ENCODE measurements at regions not wholly inside any gene's neighbourhood (a gene's known extent, or its start where the extent isn't known, plus 50 kb on each side); places are given as distances from the start of the nearest gene placed in this dataset.

GRCh38 chr11:111095327-111095726, 150.2 kb upstream of the POU2AF2 start:
- Histone ChIP-seq H3K27ac (no peak overlapping the region), H3K4me3 (no peak overlapping the region), H3K4me1 (no peaks in the 10 kb centered on the region), H3K36me3 (no peaks in the 10 kb centered on the region), H3K27me3 (no peaks in the 10 kb centered on the region), H3K9me3 (no peaks in the 10 kb centered on the region)
- no peak for DNase-seq (ENCODE audit: low spot score in 2 of 2)
- WGBS = 90% methylated on average over 1 of the region's 1 CpG
- TF ChIP-seq POLR2AphosphoS5 (IDR thresholded peaks at IDR 0.05) = no peak
- no peak for TF ChIP-seq EP300 (IDR thresholded peaks at IDR 0.05)
- no peak for TF ChIP-seq CTCF (IDR thresholded peaks at IDR 0.05)
- no peak for TF ChIP-seq POLR2A (IDR thresholded peaks at IDR 0.05)

GRCh38 chr11:111093061-111093460, 152.5 kb upstream of the POU2AF2 start:
- no peaks in the 10 kb centered on the region for H3K36me3 ChIP-seq
- H3K4me3 ChIP-seq = no peak overlapping the region
- no peaks in the 10 kb centered on the region for H3K9me3 ChIP-seq
- no peak overlapping the region for H3K27ac ChIP-seq
- DNase-seq (ENCODE audit: low spot score in 2 of 2) = no peak
- H3K4me1 ChIP-seq = no peaks in the 10 kb centered on the region
- no peaks in the 10 kb centered on the region for H3K27me3 ChIP-seq
- 88% methylated on average over 4 of the region's 4 CpGs for WGBS
- TF ChIP-seq POLR2A (IDR thresholded peaks at IDR 0.05) (no peak), POLR2AphosphoS5 (IDR thresholded peaks at IDR 0.05) (no peak), EP300 (IDR thresholded peaks at IDR 0.05) (no peak), CTCF (IDR thresholded peaks at IDR 0.05) (no peak)

GRCh38 chr11:111091321-111091938, 154.1 kb upstream of the POU2AF2 start:
- 53% methylated on average over 2 of the region's 2 CpGs for WGBS
- no peak for DNase-seq (ENCODE audit: low spot score in 2 of 2)
- Histone ChIP-seq H3K9me3 (no peaks in the 10 kb centered on the region), H3K27me3 (no peaks in the 10 kb centered on the region), H3K36me3 (no peaks in the 10 kb centered on the region), H3K27ac (no peak overlapping the region), H3K4me3 (no peak overlapping the region), H3K4me1 (no peaks in the 10 kb centered on the region)
- TF ChIP-seq POLR2AphosphoS5 (IDR thresholded peaks at IDR 0.05) (no peak), POLR2A (IDR thresholded peaks at IDR 0.05) (no peak), CTCF (IDR thresholded peaks at IDR 0.05) (no peak), EP300 (IDR thresholded peaks at IDR 0.05) (no peak)

GRCh38 chr11:111089759-111090158, 155.8 kb upstream of the POU2AF2 start:
- 54% methylated on average over 2 of the region's 2 CpGs for WGBS
- no peak overlapping the region for H3K27ac ChIP-seq
- no peaks in the 10 kb centered on the region for H3K9me3 ChIP-seq
- H3K27me3 ChIP-seq = no peaks in the 10 kb centered on the region
- H3K4me1 ChIP-seq = no peaks in the 10 kb centered on the region
- TF ChIP-seq CTCF (IDR thresholded peaks at IDR 0.05) (no peak), POLR2AphosphoS5 (IDR thresholded peaks at IDR 0.05) (no peak), POLR2A (IDR thresholded peaks at IDR 0.05) (no peak), EP300 (IDR thresholded peaks at IDR 0.05) (no peak)
- H3K4me3 ChIP-seq = no peak overlapping the region
- no peaks in the 10 kb centered on the region for H3K36me3 ChIP-seq
- DNase-seq (ENCODE audit: low spot score in 2 of 2) = no peak

- no peak for DNase-seq (ENCODE audit: low spot score in 2 of 2)
- WGBS = 64% methylated on average over 2 of the region's 2 CpGs
- Histone ChIP-seq H3K27me3 (no peaks in the 10 kb centered on the region), H3K36me3 (no peaks in the 10 kb centered on the region), H3K4me3 (no peak overlapping the region), H3K27ac (no peak overlapping the region), H3K4me1 (no peaks in the 10 kb centered on the region), H3K9me3 (no peaks in the 10 kb centered on the region)
- TF ChIP-seq POLR2AphosphoS5 (IDR thresholded peaks at IDR 0.05) (no peak), CTCF (IDR thresholded peaks at IDR 0.05) (no peak), EP300 (IDR thresholded peaks at IDR 0.05) (no peak), POLR2A (IDR thresholded peaks at IDR 0.05) (no peak)
Observed at GRCh38 chr11:111088847-111089355, 156.6 kb upstream of the POU2AF2 start.

All from suprapubic skin (tissue), 4 donors.